Kidney (tissue), 13 donors: ENCODE measurements at regions not wholly inside any gene's neighbourhood (a gene's known extent, or its start where the extent isn't known, plus 50 kb on each side); places are given as distances from the start of the nearest gene placed in this dataset.

Experiments
- DNase-seq, 5 donors: peaks; one replicate each; pipeline ENCODE4 v3.0.0-alpha.2; 2013 to 2020
- FAIRE-seq: peaks from 2 replicates; lab custom pipeline; 2012; peaks lifted over from hg19 to GRCh38; lab: Jason Lieb, UNC
- H3K27ac ChIP-seq, 2 donors: one replicate each; pipeline ENCODE4 v1.7.0; 2013; ENCODE audit warnings: low read depth in 2 of 2, low read length in 2 of 2, inconsistent platforms in 1 of 2
- H3K27me3 ChIP-seq: one replicate; pipeline ENCODE4 v1.7.1; 2013; ENCODE audit warnings: low read length, inconsistent platforms; ENCODE audit not compliant: control insufficient read depth, insufficient read depth
- H3K36me3 ChIP-seq, 3 donors: one replicate each; pipeline versions ENCODE4 v1.7.0 to v1.7.1; 2013; ENCODE audit warnings: low read length in 3 of 3, control low read depth in 1 of 3, inconsistent platforms in 1 of 3; ENCODE audit not compliant: insufficient read depth in 3 of 3, control insufficient read depth in 2 of 3
- H3K4me1 ChIP-seq, 3 donors: one replicate each; pipeline versions ENCODE4 v1.7.0 to v1.7.1; 2013; ENCODE audit warnings: low read length in 3 of 3, inconsistent platforms in 1 of 3, low read depth in 1 of 3; ENCODE audit not compliant: control insufficient read depth in 2 of 3, insufficient read depth in 2 of 3
- H3K4me3 ChIP-seq, 3 donors: one replicate each; pipeline versions ENCODE4 v1.7.0 to v1.8.1; 2013; ENCODE audit warnings: low read length in 3 of 3, control low read depth in 1 of 3, inconsistent platforms in 1 of 3
- H3K9ac ChIP-seq, 3 donors: one replicate each; pipeline versions ENCODE4 v1.7.0 to v1.7.1; 2013; ENCODE audit warnings: low read length in 3 of 3, control low read depth in 1 of 3, inconsistent platforms in 1 of 3
- H3K9me3 ChIP-seq, 3 donors: one replicate each; pipeline versions ENCODE4 v1.7.0 to v1.7.1; 2013; ENCODE audit warnings: low read length in 3 of 3, control low read depth in 1 of 3, inconsistent platforms in 1 of 3; ENCODE audit not compliant: control insufficient read depth in 2 of 3, insufficient read depth in 1 of 3
- intact Hi-C: fragments of 100-400 bp; cut with DNase I; formaldehyde crosslinking; loops from one replicate; pipeline ENCODE4 v1.11.1; 2022
- TF ChIP-seq, protein P1 (sequence below): IDR thresholded peaks from 3 replicates; pipeline ENCODE4 v1.5.1; 2012; ENCODE audit warnings: mild to moderate bottlenecking, moderate library complexity, borderline replicate concordance; ENCODE audit not compliant: insufficient read depth; ENCODE audit errors: extremely low read depth
- donor health status: control.
- donor health status: control.
- donor health status: control.
- donor health status: control.
- donor health status: control.
- donor health status: DM: yes; HTN: yes; CAD: no.
- donor health status: Normal renal cell carcinoma (clear cell type).

- H3K4me1 ChIP-seq, result peaks cover 5 to 30% (median 25%) of the 10 kb centered on the region in 3 donors
- no peak overlapping the region for H3K4me3 ChIP-seq
- no peaks in the 10 kb centered on the region for H3K36me3 ChIP-seq
- FAIRE-seq (no peak), DNase-seq (no peak)
- H3K27ac ChIP-seq, result no peak overlapping the region
- H3K9ac ChIP-seq, result no peak overlapping the region
- H3K9me3 ChIP-seq, result no peaks in the 10 kb centered on the region
- intact Hi-C loops, result no loop called here
- no peaks in the 10 kb centered on the region for H3K27me3 ChIP-seq
- TF ChIP-seq, protein P1, sequence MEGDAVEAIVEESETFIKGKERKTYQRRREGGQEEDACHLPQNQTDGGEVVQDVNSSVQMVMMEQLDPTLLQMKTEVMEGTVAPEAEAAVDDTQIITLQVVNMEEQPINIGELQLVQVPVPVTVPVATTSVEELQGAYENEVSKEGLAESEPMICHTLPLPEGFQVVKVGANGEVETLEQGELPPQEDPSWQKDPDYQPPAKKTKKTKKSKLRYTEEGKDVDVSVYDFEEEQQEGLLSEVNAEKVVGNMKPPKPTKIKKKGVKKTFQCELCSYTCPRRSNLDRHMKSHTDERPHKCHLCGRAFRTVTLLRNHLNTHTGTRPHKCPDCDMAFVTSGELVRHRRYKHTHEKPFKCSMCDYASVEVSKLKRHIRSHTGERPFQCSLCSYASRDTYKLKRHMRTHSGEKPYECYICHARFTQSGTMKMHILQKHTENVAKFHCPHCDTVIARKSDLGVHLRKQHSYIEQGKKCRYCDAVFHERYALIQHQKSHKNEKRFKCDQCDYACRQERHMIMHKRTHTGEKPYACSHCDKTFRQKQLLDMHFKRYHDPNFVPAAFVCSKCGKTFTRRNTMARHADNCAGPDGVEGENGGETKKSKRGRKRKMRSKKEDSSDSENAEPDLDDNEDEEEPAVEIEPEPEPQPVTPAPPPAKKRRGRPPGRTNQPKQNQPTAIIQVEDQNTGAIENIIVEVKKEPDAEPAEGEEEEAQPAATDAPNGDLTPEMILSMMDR, result no peak
Measured at GRCh38 chr1:39149509-39149908, 55.0 kb upstream of the MACF1 start.

GRCh38 chr1:39150779-39151178, 53.7 kb upstream of the MACF1 start:
- no peaks in the 10 kb centered on the region for H3K9me3 ChIP-seq
- H3K27me3 ChIP-seq, result no peaks in the 10 kb centered on the region
- TF ChIP-seq, protein P1, result no peak
- no peak for FAIRE-seq
- H3K4me3 ChIP-seq, result no peak overlapping the region
- intact Hi-C loops, result no loop called here
- peaks cover 5 to 31% (median 25%) of the 10 kb centered on the region in 3 donors for H3K4me1 ChIP-seq
- no peak overlapping the region for H3K9ac ChIP-seq
- DNase-seq, result no peak
- no peaks in the 10 kb centered on the region for H3K36me3 ChIP-seq
- no peak overlapping the region for H3K27ac ChIP-seq

DNA sequence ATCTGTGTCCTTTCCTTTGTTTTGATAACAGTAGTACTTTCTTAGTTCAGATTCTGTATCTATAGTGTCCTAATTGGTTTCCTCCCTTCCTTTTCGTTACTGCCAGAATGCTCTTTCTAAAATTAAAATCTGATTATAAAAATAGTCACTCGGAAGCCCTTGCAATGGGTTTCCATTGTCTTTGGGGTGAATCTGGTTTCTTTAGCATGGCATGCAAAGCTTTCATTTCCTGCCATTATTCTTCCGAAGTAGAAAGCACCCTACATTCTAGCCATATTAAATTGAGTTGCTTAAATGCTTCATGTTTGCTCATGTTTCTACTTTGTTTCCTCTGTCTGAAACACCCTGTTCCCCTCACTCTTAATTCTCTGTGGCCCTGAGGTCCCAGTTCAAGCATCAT, 53.2 kb upstream of the MACF1 start:
- no peak overlapping the region for H3K9ac ChIP-seq
- DNase-seq (no peak), FAIRE-seq (no peak)
- no peaks in the 10 kb centered on the region for H3K27me3 ChIP-seq
- no peak overlapping the region for H3K4me3 ChIP-seq
- intact Hi-C loops, result no loop called here
- peak overlapping the region in 1 of 2 donors; percentile 14 for H3K27ac ChIP-seq
- no peaks in the 10 kb centered on the region for H3K9me3 ChIP-seq
- no peaks in the 10 kb centered on the region for H3K36me3 ChIP-seq
- TF ChIP-seq, protein P1, result no peak
- H3K4me1 ChIP-seq, result peaks cover 5 to 31% (median 25%) of the 10 kb centered on the region in 3 donors

GRCh38 chr1:39152923-39153322, 51.6 kb upstream of the MACF1 start:
- peak overlapping the region; percentile 10 to 40 for H3K27ac ChIP-seq
- TF ChIP-seq, protein P1, result no peak
- no peak for FAIRE-seq
- H3K36me3 ChIP-seq, result no peaks in the 10 kb centered on the region
- H3K27me3 ChIP-seq, result no peaks in the 10 kb centered on the region
- intact Hi-C loops, result no loop called here
- DNase-seq, result no peak
- H3K4me1 ChIP-seq, result peaks cover 5 to 36% (median 25%) of the 10 kb centered on the region in 3 donors
- H3K9me3 ChIP-seq, result no peaks in the 10 kb centered on the region
- H3K9ac ChIP-seq, result no peak overlapping the region
- H3K4me3 ChIP-seq, result no peak overlapping the region
